ENCODE measurements at regions not wholly inside any gene's neighbourhood (a gene's known extent, or its start where the extent isn't known, plus 50 kb on each side); places are given as distances from the start of the nearest gene placed in this dataset.

GRCh38 chr6:14817074-14817473 is 428.8 kb upstream of the JARID2 start:
- no peak overlapping the region for H4K91ac ChIP-seq (ENCODE audit: low read length)
- H3K27ac ChIP-seq (ENCODE audit: low read length, poor library complexity, severe bottlenecking): no peak overlapping the region
- no peak for DNase-seq
- no peak overlapping the region for H2BK120ac ChIP-seq (ENCODE audit: low read depth, low read length)
- peak overlapping the region in 1 of 2 experiments; percentile 37 for H3K18ac ChIP-seq (ENCODE audit: low read depth in 1 of 2, low read length in 2 of 2)
- no peaks in the 10 kb centered on the region for H3K4me1 ChIP-seq (ENCODE audit: control insufficient read depth, insufficient read depth, low read depth, low read length)
- H3K4ac ChIP-seq (ENCODE audit: low read depth in 1 of 2, low read length in 2 of 2): no peak overlapping the region
- H4K8ac ChIP-seq (ENCODE audit: low read length): no peak overlapping the region
- H3K36me3 ChIP-seq (ENCODE audit: control insufficient read depth in 1 of 2, insufficient read depth in 2 of 2, low read depth in 1 of 2, low read length in 2 of 2): no peaks in the 10 kb centered on the region
- H2BK5ac ChIP-seq (ENCODE audit: low read depth, low read length, poor library complexity, severe bottlenecking): no peak overlapping the region
- no peak overlapping the region for H3K4me3 ChIP-seq (ENCODE audit: insufficient read depth in 1 of 2, low read depth in 1 of 2, low read length in 2 of 2)
- H3K14ac ChIP-seq (ENCODE audit: low read length in 2 of 2): peak overlapping the region in 1 of 2 experiments; percentile 22
- H3K79me1 ChIP-seq (replicated peaks; ENCODE audit: low read length, poor library complexity, severe bottlenecking): no peaks in the 10 kb centered on the region
- no peaks in the 10 kb centered on the region for H3K27me3 ChIP-seq (ENCODE audit: control insufficient read depth in 1 of 2, insufficient read depth in 1 of 2, low read length in 2 of 2)
- no peak overlapping the region for H2AFZ ChIP-seq (ENCODE audit: low read depth, low read length)
- no peak overlapping the region for H3K23ac ChIP-seq (ENCODE audit: low read length in 2 of 2)
- WGBS: 39% methylated on average over 5 of the region's 5 CpGs
- no peak overlapping the region for H2BK15ac ChIP-seq (ENCODE audit: low read depth, poor library complexity, severe bottlenecking)
- H3K9me3 ChIP-seq (ENCODE audit: control insufficient read depth, low read length): no peaks in the 10 kb centered on the region
- no peak overlapping the region for H2AK5ac ChIP-seq (ENCODE audit: low read length, severe bottlenecking)
- H3K4me2 ChIP-seq (ENCODE audit: low read length, poor library complexity, severe bottlenecking): no peak overlapping the region
- H3K9ac ChIP-seq (ENCODE audit: low read length): no peak overlapping the region
- H2BK12ac ChIP-seq (ENCODE audit: low read length in 2 of 2): peak overlapping the region; percentile 43 to 60

GRCh38 chr6:14818422-14818884 is 427.4 kb upstream of the JARID2 start:
- H2BK5ac ChIP-seq (ENCODE audit: low read depth, low read length, poor library complexity, severe bottlenecking): no peak overlapping the region
- H2AFZ ChIP-seq (ENCODE audit: low read depth, low read length): no peak overlapping the region
- H3K27ac ChIP-seq (ENCODE audit: low read length, poor library complexity, severe bottlenecking): no peak overlapping the region
- no peaks in the 10 kb centered on the region for H3K27me3 ChIP-seq (ENCODE audit: control insufficient read depth in 1 of 2, insufficient read depth in 1 of 2, low read length in 2 of 2)
- H3K4me1 ChIP-seq (ENCODE audit: control insufficient read depth, insufficient read depth, low read depth, low read length): no peaks in the 10 kb centered on the region
- WGBS: 84% methylated on average over 10 of the region's 10 CpGs
- H3K18ac ChIP-seq (ENCODE audit: low read depth in 1 of 2, low read length in 2 of 2): no peak overlapping the region
- H3K79me1 ChIP-seq (replicated peaks; ENCODE audit: low read length, poor library complexity, severe bottlenecking): no peaks in the 10 kb centered on the region
- H3K4me3 ChIP-seq (ENCODE audit: insufficient read depth in 1 of 2, low read depth in 1 of 2, low read length in 2 of 2): no peak overlapping the region
- H3K9me3 ChIP-seq (ENCODE audit: control insufficient read depth, low read length): no peaks in the 10 kb centered on the region
- no peak overlapping the region for H3K23ac ChIP-seq (ENCODE audit: low read length in 2 of 2)
- H3K14ac ChIP-seq (ENCODE audit: low read length in 2 of 2): no peak overlapping the region
- no peak overlapping the region for H3K4ac ChIP-seq (ENCODE audit: low read depth in 1 of 2, low read length in 2 of 2)
- no peak overlapping the region for H2BK120ac ChIP-seq (ENCODE audit: low read depth, low read length)
- H4K91ac ChIP-seq (ENCODE audit: low read length): no peak overlapping the region
- H3K36me3 ChIP-seq (ENCODE audit: control insufficient read depth in 1 of 2, insufficient read depth in 2 of 2, low read depth in 1 of 2, low read length in 2 of 2): no peaks in the 10 kb centered on the region
- H3K9ac ChIP-seq (ENCODE audit: low read length): no peak overlapping the region
- H2AK5ac ChIP-seq (ENCODE audit: low read length, severe bottlenecking): no peak overlapping the region
- H2BK15ac ChIP-seq (ENCODE audit: low read depth, poor library complexity, severe bottlenecking): peak overlapping the region; percentile 39
- H2BK12ac ChIP-seq (ENCODE audit: low read length in 2 of 2): no peak overlapping the region
- H4K8ac ChIP-seq (ENCODE audit: low read length): no peak overlapping the region
- H3K4me2 ChIP-seq (ENCODE audit: low read length, poor library complexity, severe bottlenecking): no peak overlapping the region
- no peak for DNase-seq

- Histone ChIP-seq H3K27me3 (ENCODE audit: control insufficient read depth in 1 of 2, insufficient read depth in 1 of 2, low read length in 2 of 2) (no peaks in the 10 kb centered on the region), H3K36me3 (ENCODE audit: control insufficient read depth in 1 of 2, insufficient read depth in 2 of 2, low read depth in 1 of 2, low read length in 2 of 2) (no peaks in the 10 kb centered on the region), H2BK5ac (ENCODE audit: low read depth, low read length, poor library complexity, severe bottlenecking) (no peak overlapping the region), H3K4me1 (ENCODE audit: control insufficient read depth, insufficient read depth, low read depth, low read length) (no peaks in the 10 kb centered on the region), H3K9ac (ENCODE audit: low read length) (no peak overlapping the region), H4K8ac (ENCODE audit: low read length) (no peak overlapping the region), H3K4me3 (ENCODE audit: insufficient read depth in 1 of 2, low read depth in 1 of 2, low read length in 2 of 2) (no peak overlapping the region), H3K9me3 (ENCODE audit: control insufficient read depth, low read length) (no peaks in the 10 kb centered on the region), H4K91ac (ENCODE audit: low read length) (no peak overlapping the region), H3K18ac (ENCODE audit: low read depth in 1 of 2, low read length in 2 of 2) (no peak overlapping the region), H2AFZ (ENCODE audit: low read depth, low read length) (no peak overlapping the region), H3K23ac (ENCODE audit: low read length in 2 of 2) (no peak overlapping the region), H3K14ac (ENCODE audit: low read length in 2 of 2) (no peak overlapping the region), H2BK12ac (ENCODE audit: low read length in 2 of 2) (no peak overlapping the region), H3K4ac (ENCODE audit: low read depth in 1 of 2, low read length in 2 of 2) (no peak overlapping the region), H3K4me2 (ENCODE audit: low read length, poor library complexity, severe bottlenecking) (no peak overlapping the region), H3K27ac (ENCODE audit: low read length, poor library complexity, severe bottlenecking) (no peak overlapping the region), H2BK15ac (ENCODE audit: low read depth, poor library complexity, severe bottlenecking) (peak overlapping the region; percentile 39), H2AK5ac (ENCODE audit: low read length, severe bottlenecking) (no peak overlapping the region), H2BK120ac (ENCODE audit: low read depth, low read length) (no peak overlapping the region), H3K79me1 (replicated peaks; ENCODE audit: low read length, poor library complexity, severe bottlenecking) (no peaks in the 10 kb centered on the region)
- WGBS: 94% methylated on average over 4 of the region's 4 CpGs
- DNase-seq: no peak
These were observed 426.9 kb upstream of the JARID2 start for GRCh38 chr6:14819001-14819400.

GRCh38 chr6:14819840-14820420 is 425.9 kb upstream of the JARID2 start:
- H3K79me1 ChIP-seq (replicated peaks; ENCODE audit: low read length, poor library complexity, severe bottlenecking): no peaks in the 10 kb centered on the region
- H3K36me3 ChIP-seq (ENCODE audit: control insufficient read depth in 1 of 2, insufficient read depth in 2 of 2, low read depth in 1 of 2, low read length in 2 of 2): no peaks in the 10 kb centered on the region
- DNase-seq: no peak
- no peak overlapping the region for H3K27ac ChIP-seq (ENCODE audit: low read length, poor library complexity, severe bottlenecking)
- H4K91ac ChIP-seq (ENCODE audit: low read length): no peak overlapping the region
- no peaks in the 10 kb centered on the region for H3K9me3 ChIP-seq (ENCODE audit: control insufficient read depth, low read length)
- no peak overlapping the region for H3K4me3 ChIP-seq (ENCODE audit: insufficient read depth in 1 of 2, low read depth in 1 of 2, low read length in 2 of 2)
- no peak overlapping the region for H3K18ac ChIP-seq (ENCODE audit: low read depth in 1 of 2, low read length in 2 of 2)
- no peak overlapping the region for H2AK5ac ChIP-seq (ENCODE audit: low read length, severe bottlenecking)
- H4K8ac ChIP-seq (ENCODE audit: low read length): no peak overlapping the region
- H2BK120ac ChIP-seq (ENCODE audit: low read depth, low read length): no peak overlapping the region
- H2AFZ ChIP-seq (ENCODE audit: low read depth, low read length): no peak overlapping the region
- no peaks in the 10 kb centered on the region for H3K4me1 ChIP-seq (ENCODE audit: control insufficient read depth, insufficient read depth, low read depth, low read length)
- H3K4me2 ChIP-seq (ENCODE audit: low read length, poor library complexity, severe bottlenecking): no peak overlapping the region
- H3K4ac ChIP-seq (ENCODE audit: low read depth in 1 of 2, low read length in 2 of 2): no peak overlapping the region
- H3K23ac ChIP-seq (ENCODE audit: low read length in 2 of 2): no peak overlapping the region
- no peak overlapping the region for H2BK5ac ChIP-seq (ENCODE audit: low read depth, low read length, poor library complexity, severe bottlenecking)
- no peak overlapping the region for H3K9ac ChIP-seq (ENCODE audit: low read length)
- H3K14ac ChIP-seq (ENCODE audit: low read length in 2 of 2): no peak overlapping the region
- no peak overlapping the region for H2BK12ac ChIP-seq (ENCODE audit: low read length in 2 of 2)
- WGBS: 95% methylated on average over 12 of the region's 12 CpGs
- no peak overlapping the region for H2BK15ac ChIP-seq (ENCODE audit: low read depth, poor library complexity, severe bottlenecking)
- no peaks in the 10 kb centered on the region for H3K27me3 ChIP-seq (ENCODE audit: control insufficient read depth in 1 of 2, insufficient read depth in 1 of 2, low read length in 2 of 2)

Measured in mesenchymal stem cell (in vitro differentiated cells and primary cell).